K562 (cell line): ENCODE measurements at regions not wholly inside any gene's neighbourhood (a gene's known extent, or its start where the extent isn't known, plus 50 kb on each side); places are given as distances from the start of the nearest gene placed in this dataset.

ENCODE experiments used
- ATAC-seq: fragments of 200-7000 bp; cut with Tn5 transposase; 3 replicates; pipeline ENCODE4 v1.9.1; 2020; ENCODE audit warnings: moderate library complexity
- BruUV-seq: library from RNA; stranded (reverse); fragments of 400-500 nt; replicated peaks from 2 replicates; lab custom pipeline; 2021; lab: Mats Ljungman, UMichigan
- CTCF ChIA-PET: fragments of 300-600 bp; formaldehyde crosslinking; extraction: SDS; loops from one replicate; lab custom pipeline; 2021; ENCODE audit warnings: low intra/inter-chr PET ratio; lab: Yijun Ruan, JAX
- POLR2A ChIA-PET: fragments of 300-600, 350-650 bp; sonication (Branson Sonifier 250); formaldehyde crosslinking; extraction: SDS; loops from one replicate; lab custom pipeline; 2021; ENCODE audit warnings: antibody characterized with exemption, inconsistent platforms; lab: Yijun Ruan, JAX
- DNase-seq, 4 experiments: peaks; one replicate each; pipeline versions ENCODE4 v3.0.0 to v3.0.0-alpha.2; 2011 to 2018; ENCODE audit warnings: low spot score in 3 of 4, mixed read lengths in 3 of 4; ENCODE audit errors: extremely low read depth in 1 of 4
- FAIRE-seq: peaks from 2 replicates; lab custom pipeline; 2011; peaks lifted over from hg19 to GRCh38; lab: Jason Lieb, UNC
- H2AFZ ChIP-seq: 2 replicates; pipeline ENCODE4 v1.6.0; 2011; ENCODE audit warnings: low read depth, low read length, control low read depth, inconsistent platforms
- H3K27ac ChIP-seq: fragments of 200-600 bp; 3 replicates; pipeline ENCODE4 v1.8.0; 2011; ENCODE audit warnings: low read depth, mild to moderate bottlenecking, control low read depth, inconsistent platforms, low read length, moderate library complexity, mixed read lengths; ENCODE audit errors: extremely low read depth
- H3K27me3 ChIP-seq, 2 experiments: fragments of 300-600 bp in 1 of 2; 2 replicates in 1 of 2; 3 replicates in 1 of 2; pipeline versions ENCODE4 v1.6.0 to v1.8.0; 2011; ENCODE audit warnings: inconsistent platforms in 2 of 2, low read length in 2 of 2, mild to moderate bottlenecking in 1 of 2, mixed read lengths in 1 of 2, moderate library complexity in 1 of 2; ENCODE audit not compliant: control insufficient read depth in 2 of 2, insufficient read depth in 2 of 2
- H3K36me3 ChIP-seq: fragments of 300-600 bp; 3 replicates; pipeline ENCODE4 v1.8.0; 2011; ENCODE audit warnings: mild to moderate bottlenecking, low read length, inconsistent platforms; ENCODE audit not compliant: control insufficient read depth, insufficient read depth
- H3K4me1 ChIP-seq, 2 experiments: fragments of 200-600 bp in 1 of 2; replicated peaks in 1 of 2; 2 replicates in 1 of 2; 3 replicates in 1 of 2; pipeline versions ENCODE4 v1.5.1 to v1.8.0; 2011; ENCODE audit warnings: inconsistent platforms in 2 of 2, low read length in 2 of 2, mild to moderate bottlenecking in 1 of 2, mixed read lengths in 1 of 2, moderate library complexity in 1 of 2; ENCODE audit not compliant: control insufficient read depth in 2 of 2, insufficient read depth in 2 of 2
- H3K4me2 ChIP-seq: 2 replicates; pipeline ENCODE4 v1.6.1; 2011; ENCODE audit warnings: low read length, control low read depth, inconsistent platforms, mixed read lengths; ENCODE audit not compliant: insufficient read depth
- H3K4me3 ChIP-seq: fragments of 200-600 bp; sonication (generic), shearing (Covaris generic); 2 replicates; pipeline ENCODE4 v1.5.1; 2016; ENCODE audit warnings: control low read depth, inconsistent platforms
- H3K79me2 ChIP-seq: fragments of 200-600 bp; 3 replicates; pipeline ENCODE4 v1.8.0; 2011; ENCODE audit warnings: low read length, inconsistent platforms; ENCODE audit not compliant: control insufficient read depth, insufficient read depth
- H3K9ac ChIP-seq, 2 experiments: 2 replicates each; pipeline versions ENCODE4 v1.6.0 to v1.6.1; 2011; ENCODE audit warnings: low read depth in 2 of 2, low read length in 2 of 2, control low read depth in 1 of 2, inconsistent platforms in 1 of 2, mild to moderate bottlenecking in 1 of 2, mixed read lengths in 1 of 2; ENCODE audit not compliant: insufficient read depth in 1 of 2
- H3K9me1 ChIP-seq: one replicate; pipeline ENCODE4 v1.6.0; 2011; ENCODE audit warnings: inconsistent platforms, mild to moderate bottlenecking, low read length, moderate library complexity; ENCODE audit not compliant: control insufficient read depth, insufficient read depth
- H3K9me3 ChIP-seq: replicated peaks from 2 replicates; pipeline ENCODE4 v1.5.1; 2011; ENCODE audit warnings: low read depth, low read length, inconsistent platforms; ENCODE audit not compliant: control insufficient read depth, insufficient read depth
- H4K20me1 ChIP-seq: replicated peaks from 2 replicates; pipeline ENCODE4 v1.6.1; 2011; ENCODE audit warnings: low read length, inconsistent platforms, mixed read lengths; ENCODE audit not compliant: control insufficient read depth, insufficient read depth
- BMI1 ChIP-seq: fragments of 150-350 bp; IDR thresholded peaks from 2 replicates; pipeline ENCODE4 v1.6.1; 2014; ENCODE audit warnings: low read length
- ETV1 ChIP-seq: fragments of 450-650 bp; conservative IDR thresholded peaks from 2 replicates; pipeline ENCODE4 v1.6.1; 2016; ENCODE audit warnings: missing genetic modification characterization, control low read depth, low read depth, missing compliant biosample characterization
- KLF1 ChIP-seq: fragments of 450-650 bp; IDR thresholded peaks from 2 replicates; pipeline ENCODE4 v1.6.1; 2016; ENCODE audit warnings: missing genetic modification characterization, missing compliant biosample characterization
- KLF6 ChIP-seq: fragments of 250-450 bp; sonication (Bioruptor Pico); IDR thresholded peaks from 2 replicates; pipeline ENCODE4 v1.4.0; 2020; ENCODE audit warnings: mild to moderate bottlenecking, moderate library complexity, borderline replicate concordance
- PHTF2 ChIP-seq: fragments of 250-450 bp; sonication (Bioruptor Pico); IDR thresholded peaks from 2 replicates; pipeline ENCODE4 v1.5.0; 2021; ENCODE audit warnings: mild to moderate bottlenecking
- POLR2H ChIP-seq: IDR thresholded peaks from 2 replicates; pipeline ENCODE4 v1.6.1; 2016; ENCODE audit warnings: missing genetic modification characterization, low read depth, mild to moderate bottlenecking, control low read depth, missing compliant biosample characterization, moderate library complexity
- RFX7 ChIP-seq: fragments of 250-450 bp; sonication (Bioruptor Pico); IDR thresholded peaks from 2 replicates; pipeline ENCODE4 v1.5.1; 2021; ENCODE audit warnings: mild to moderate bottlenecking
- SETDB1 ChIP-seq: IDR thresholded peaks from one replicate; pipeline ENCODE4 v1.6.1; 2012; ENCODE audit warnings: low read length, control low read depth, inconsistent platforms
- SIRT6 ChIP-seq: IDR thresholded peaks from one replicate; pipeline ENCODE4 v1.6.1; 2012; ENCODE audit warnings: low read depth, mild to moderate bottlenecking, control low read depth, inconsistent platforms, low read length, moderate library complexity
- SMARCA5 ChIP-seq: fragments of 450-650 bp; IDR thresholded peaks from 2 replicates; pipeline ENCODE4 v1.6.1; 2016
- ZFPM2 ChIP-seq: fragments of 250-450 bp; sonication (Bioruptor Pico); IDR thresholded peaks from 2 replicates; pipeline ENCODE4 v1.5.1; 2022; ENCODE audit warnings: mild to moderate bottlenecking
- ZNF217 ChIP-seq: sonication (generic); formaldehyde crosslinking; IDR thresholded peaks from 2 replicates; pipeline ENCODE4 v1.8.0; 2022; ENCODE audit warnings: mild to moderate bottlenecking, missing genetic modification reagents
- ZNF778 ChIP-seq: fragments of 450-650 bp; formaldehyde crosslinking; IDR thresholded peaks from 2 replicates; pipeline ENCODE4 v1.4.0; 2020; ENCODE audit warnings: mild to moderate bottlenecking, moderate library complexity
- WGBS: fragments of 100-300 bp; shearing (Covaris generic); methylation state at CpG from one replicate; pipeline ENCODE4 v1.1.6; 2016; ENCODE audit warnings: low coverage, mixed read lengths; ENCODE audit not compliant: insufficient coverage; ENCODE audit errors: missing lambda C conversion rate; 5-methylcytosine and 5-hydroxymethylcytosine counted together
- in situ Hi-C: fragments of 300-500 bp; cut with MboI; formaldehyde crosslinking; loops from 4 replicates; pipeline ENCODE4 v1.15.0; 2018; ENCODE audit warnings: inconsistent platforms, mixed read lengths
- intact Hi-C: fragments of 100-400 bp; cut with micrococcal nuclease; formaldehyde crosslinking; loops from 2 replicates; pipeline ENCODE4 v1.14.2; 2022
- TF ChIP-seq, protein P1 (sequence below): fragments of 450-650 bp; IDR thresholded peaks from 2 replicates; pipeline ENCODE4 v1.6.1; 2016; ENCODE audit warnings: low read depth

DNA sequence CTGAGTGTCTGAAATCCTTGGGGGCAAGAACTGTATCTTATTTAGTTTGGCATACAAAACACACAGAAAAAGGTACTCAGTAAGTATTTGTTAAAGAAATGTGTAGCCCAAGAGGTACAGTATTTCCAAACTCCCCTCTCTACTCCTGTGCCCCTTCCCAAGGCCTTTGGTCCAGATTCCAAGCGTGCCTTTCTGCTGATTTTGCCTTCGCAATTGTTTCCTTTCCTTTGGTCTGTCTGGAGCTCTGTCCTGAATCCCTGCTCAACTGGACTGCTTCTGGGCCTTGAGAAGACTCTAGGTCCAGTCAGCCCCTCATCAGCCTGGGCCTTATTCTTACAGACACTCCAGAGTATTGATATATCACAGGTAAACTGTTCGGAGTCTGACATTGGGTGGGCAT lies 122.2 kb upstream of the SYNCRIP start:
- Histone ChIP-seq H3K27me3 (no peaks in the 10 kb centered on the region), H2AFZ (no peak overlapping the region), H3K79me2 (no peaks in the 10 kb centered on the region), H3K4me1 (no peaks in the 10 kb centered on the region), H3K9me1 (no peaks in the 10 kb centered on the region), H3K9ac (no peak overlapping the region), H4K20me1 (no peaks in the 10 kb centered on the region), H3K4me2 (no peak overlapping the region), H3K4me3 (no peak overlapping the region), H3K27ac (no peak overlapping the region), H3K9me3 (no peaks in the 10 kb centered on the region), H3K36me3 (no peaks in the 10 kb centered on the region)
- whole genome bisulfite sequencing: 0% methylated on average over 3 of the region's 3 CpGs
- ChIA-PET CTCF (no interaction called here), POLR2A (no interaction called here)
- no peak for ATAC-seq
- in situ Hi-C loops (no loop called here), intact Hi-C loops (no loop called here)
- no peak for FAIRE-seq
- no TSS peak for BruUV-seq
- DNase-seq: no peak
- TF ChIP-seq SETDB1 (no peak), RFX7 (CRISPR knock-in tag) (no peak), POLR2H (no peak), KLF1 (tag) (no peak), ZFPM2 (no peak), ETV1 (tag) (no peak), KLF6 (CRISPR knock-in tag) (no peak), ZNF778 (CRISPR knock-in tag) (no peak), ZNF217 (CRISPR knock-in tag) (no peak), SIRT6 (no peak), BMI1 (no peak), PHTF2 (CRISPR knock-in tag) (no peak), SMARCA5 (no peak)
- TF ChIP-seq, protein P1, sequence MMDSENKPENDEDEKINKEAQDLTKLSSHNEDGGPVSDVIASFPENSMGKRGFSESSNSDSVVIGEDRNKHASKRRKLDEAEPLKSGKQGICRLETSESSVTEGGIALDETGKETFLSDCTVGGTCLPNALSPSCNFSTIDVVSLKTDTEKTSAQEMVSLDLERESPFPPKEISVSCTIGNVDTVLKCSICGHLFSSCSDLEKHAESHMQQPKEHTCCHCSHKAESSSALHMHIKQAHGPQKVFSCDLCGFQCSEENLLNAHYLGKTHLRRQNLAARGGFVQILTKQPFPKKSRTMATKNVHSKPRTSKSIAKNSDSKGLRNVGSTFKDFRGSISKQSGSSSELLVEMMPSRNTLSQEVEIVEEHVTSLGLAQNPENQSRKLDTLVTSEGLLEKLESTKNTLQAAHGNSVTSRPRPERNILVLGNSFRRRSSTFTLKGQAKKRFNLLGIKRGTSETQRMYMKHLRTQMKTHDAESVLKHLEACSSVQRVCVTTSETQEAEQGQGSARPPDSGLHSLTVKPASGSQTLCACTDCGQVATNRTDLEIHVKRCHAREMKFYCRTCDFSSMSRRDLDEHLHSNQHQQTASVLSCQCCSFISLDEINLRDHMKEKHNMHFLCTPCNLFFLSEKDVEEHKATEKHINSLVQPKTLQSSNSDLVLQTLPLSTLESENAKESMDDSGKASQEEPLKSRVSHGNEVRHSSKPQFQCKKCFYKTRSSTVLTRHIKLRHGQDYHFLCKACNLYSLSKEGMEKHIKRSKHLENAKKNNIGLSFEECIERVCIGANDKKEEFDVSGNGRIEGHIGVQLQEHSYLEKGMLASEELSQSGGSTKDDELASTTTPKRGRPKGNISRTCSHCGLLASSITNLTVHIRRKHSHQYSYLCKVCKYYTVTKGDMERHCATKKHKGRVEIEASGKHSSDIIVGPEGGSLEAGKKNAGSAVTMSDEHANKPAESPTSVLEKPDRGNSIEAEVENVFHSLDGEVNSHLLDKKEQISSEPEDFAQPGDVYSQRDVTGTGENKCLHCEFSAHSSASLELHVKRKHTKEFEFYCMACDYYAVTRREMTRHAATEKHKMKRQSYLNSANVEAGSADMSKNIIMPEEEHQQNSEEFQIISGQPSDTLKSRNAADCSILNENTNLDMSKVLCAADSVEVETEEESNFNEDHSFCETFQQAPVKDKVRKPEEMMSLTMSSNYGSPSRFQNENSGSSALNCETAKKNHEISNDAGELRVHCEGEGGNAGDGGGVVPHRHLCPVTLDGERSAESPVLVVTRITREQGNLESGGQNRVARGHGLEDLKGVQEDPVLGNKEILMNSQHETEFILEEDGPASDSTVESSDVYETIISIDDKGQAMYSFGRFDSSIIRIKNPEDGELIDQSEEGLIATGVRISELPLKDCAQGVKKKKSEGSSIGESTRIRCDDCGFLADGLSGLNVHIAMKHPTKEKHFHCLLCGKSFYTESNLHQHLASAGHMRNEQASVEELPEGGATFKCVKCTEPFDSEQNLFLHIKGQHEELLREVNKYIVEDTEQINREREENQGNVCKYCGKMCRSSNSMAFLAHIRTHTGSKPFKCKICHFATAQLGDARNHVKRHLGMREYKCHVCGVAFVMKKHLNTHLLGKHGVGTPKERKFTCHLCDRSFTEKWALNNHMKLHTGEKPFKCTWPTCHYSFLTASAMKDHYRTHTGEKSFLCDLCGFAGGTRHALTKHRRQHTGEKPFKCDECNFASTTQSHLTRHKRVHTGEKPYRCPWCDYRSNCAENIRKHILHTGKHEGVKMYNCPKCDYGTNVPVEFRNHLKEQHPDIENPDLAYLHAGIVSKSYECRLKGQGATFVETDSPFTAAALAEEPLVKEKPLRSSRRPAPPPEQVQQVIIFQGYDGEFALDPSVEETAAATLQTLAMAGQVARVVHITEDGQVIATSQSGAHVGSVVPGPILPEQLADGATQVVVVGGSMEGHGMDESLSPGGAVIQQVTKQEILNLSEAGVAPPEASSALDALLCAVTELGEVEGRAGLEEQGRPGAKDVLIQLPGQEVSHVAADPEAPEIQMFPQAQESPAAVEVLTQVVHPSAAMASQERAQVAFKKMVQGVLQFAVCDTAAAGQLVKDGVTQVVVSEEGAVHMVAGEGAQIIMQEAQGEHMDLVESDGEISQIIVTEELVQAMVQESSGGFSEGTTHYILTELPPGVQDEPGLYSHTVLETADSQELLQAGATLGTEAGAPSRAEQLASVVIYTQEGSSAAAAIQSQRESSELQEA: no peak
